ENCODE measurements at regions not wholly inside any gene's neighbourhood (a gene's known extent, or its start where the extent isn't known, plus 50 kb on each side); places are given as distances from the start of the nearest gene placed in this dataset.

DNA sequence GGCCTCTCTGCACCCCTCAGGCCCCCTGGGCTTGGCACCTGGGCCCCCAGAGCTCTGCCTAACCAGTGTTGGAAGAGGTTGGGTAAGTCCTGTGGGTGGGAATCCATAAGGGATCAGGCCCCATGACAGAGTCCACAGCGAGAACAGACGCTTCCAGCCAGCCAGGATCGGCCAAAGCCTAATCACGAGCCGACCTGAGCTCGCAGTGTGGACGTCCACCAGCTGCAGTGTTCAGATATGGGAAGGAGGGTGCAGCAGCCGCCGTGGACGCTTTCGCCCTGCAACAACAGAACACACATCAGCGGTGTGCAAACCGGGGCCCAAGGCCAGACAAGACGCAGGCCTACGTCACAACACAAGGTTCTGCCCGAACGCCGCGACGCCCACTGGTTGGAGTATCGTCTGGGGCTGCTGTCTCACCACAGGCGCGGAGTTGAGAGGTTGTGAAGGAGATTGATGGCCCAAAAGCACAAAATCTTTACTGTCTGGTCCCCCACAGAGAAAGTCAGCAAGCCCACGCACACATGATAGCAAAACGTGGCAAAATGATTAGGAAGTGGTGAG, 102.1 kb downstream of the FOXL3 start:
- intact Hi-C loops (cut with DNase I): loop anchor here in 1 of 10 donors (10.0 kb wide), 1 partner anchor 63 kb away; no protein-coding TSS in a partner anchor
- H3K27ac ChIP-seq: no peak overlapping the region
- no peak overlapping the region for H3K4me3 ChIP-seq
- DNase-seq (peak in 4 of 5 donors; percentile 12 to 54 (median 12)), ATAC-seq (peak in 1 of 4 donors; percentile 10)
- no peaks in the 10 kb centered on the region for H3K27me3 ChIP-seq
- no peaks in the 10 kb centered on the region for H3K36me3 ChIP-seq
- peaks cover 0 to 9% (median 0%) of the 10 kb centered on the region in 12 donors for H3K4me1 ChIP-seq
- TF ChIP-seq POLR2A (IDR thresholded peaks at IDR 0.05): no peak
- TF ChIP-seq, protein P1, sequence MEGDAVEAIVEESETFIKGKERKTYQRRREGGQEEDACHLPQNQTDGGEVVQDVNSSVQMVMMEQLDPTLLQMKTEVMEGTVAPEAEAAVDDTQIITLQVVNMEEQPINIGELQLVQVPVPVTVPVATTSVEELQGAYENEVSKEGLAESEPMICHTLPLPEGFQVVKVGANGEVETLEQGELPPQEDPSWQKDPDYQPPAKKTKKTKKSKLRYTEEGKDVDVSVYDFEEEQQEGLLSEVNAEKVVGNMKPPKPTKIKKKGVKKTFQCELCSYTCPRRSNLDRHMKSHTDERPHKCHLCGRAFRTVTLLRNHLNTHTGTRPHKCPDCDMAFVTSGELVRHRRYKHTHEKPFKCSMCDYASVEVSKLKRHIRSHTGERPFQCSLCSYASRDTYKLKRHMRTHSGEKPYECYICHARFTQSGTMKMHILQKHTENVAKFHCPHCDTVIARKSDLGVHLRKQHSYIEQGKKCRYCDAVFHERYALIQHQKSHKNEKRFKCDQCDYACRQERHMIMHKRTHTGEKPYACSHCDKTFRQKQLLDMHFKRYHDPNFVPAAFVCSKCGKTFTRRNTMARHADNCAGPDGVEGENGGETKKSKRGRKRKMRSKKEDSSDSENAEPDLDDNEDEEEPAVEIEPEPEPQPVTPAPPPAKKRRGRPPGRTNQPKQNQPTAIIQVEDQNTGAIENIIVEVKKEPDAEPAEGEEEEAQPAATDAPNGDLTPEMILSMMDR (IDR thresholded peaks at IDR 0.05): no peak
- 90 to 92% (median 91%) methylated on average over 25 of the region's 25 CpGs for WGBS, 4 donors
- H3K9me3 ChIP-seq: peaks cover 0 to 34% (median 12%) of the 10 kb centered on the region in 12 donors

DNA sequence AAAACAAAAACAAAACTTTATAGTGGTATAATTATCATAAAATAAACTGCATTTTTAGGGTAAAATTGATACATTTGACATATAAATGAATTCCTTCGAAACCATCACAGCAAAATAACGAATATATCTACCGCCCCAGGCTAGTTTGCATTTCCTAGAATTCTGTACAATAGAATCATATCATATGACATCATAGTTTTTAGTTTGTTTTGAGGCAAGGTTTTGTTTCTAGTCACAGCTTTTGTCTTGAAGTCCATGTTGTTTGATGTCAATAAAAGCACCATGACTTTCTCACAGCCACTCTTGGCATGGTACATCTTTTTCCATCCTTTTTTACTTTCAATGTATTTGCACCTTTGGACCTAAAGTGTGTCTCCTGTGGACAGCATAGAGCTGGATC, 102.9 kb downstream of the FOXL3 start:
- 81 to 90% (median 86%) methylated on average over 3 of the region's 3 CpGs for WGBS, 4 donors
- Histone ChIP-seq H3K36me3 (no peaks in the 10 kb centered on the region), H3K9me3 (peaks cover 0 to 39% (median 12%) of the 10 kb centered on the region in 12 donors), H3K27ac (no peak overlapping the region), H3K4me3 (no peak overlapping the region), H3K4me1 (peaks cover 0 to 9% (median 0%) of the 10 kb centered on the region in 12 donors), H3K27me3 (no peaks in the 10 kb centered on the region)
- intact Hi-C loops (cut with DNase I): loop anchor here in 1 of 10 donors (10.0 kb wide), 1 partner anchor 62 kb away; no protein-coding TSS in a partner anchor
- TF ChIP-seq, protein P1 (IDR thresholded peaks at IDR 0.05): no peak
- DNase-seq (no peak), ATAC-seq (no peak)

DNA sequence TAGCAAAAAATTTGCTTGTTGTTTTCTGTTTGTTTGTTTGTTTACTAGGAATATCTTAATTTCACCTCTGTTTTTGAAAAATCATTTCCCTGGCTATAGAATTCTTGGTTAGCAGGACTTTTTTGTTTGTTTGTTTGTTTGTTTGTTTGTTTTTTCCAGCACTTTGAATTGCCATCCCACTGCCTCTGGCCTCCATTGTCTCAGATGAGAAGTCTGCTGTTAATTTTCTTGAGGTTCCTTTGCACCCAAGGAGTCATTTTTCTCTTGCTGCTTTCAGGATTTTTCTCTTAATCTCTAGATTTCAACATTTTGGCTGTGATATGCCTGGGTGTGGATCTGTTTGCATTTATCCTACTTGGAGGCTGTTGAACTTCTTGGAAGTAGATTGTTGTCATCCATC, 105.7 kb downstream of the FOXL3 start:
- Histone ChIP-seq H3K36me3 (no peaks in the 10 kb centered on the region), H3K9me3 (peaks cover 0 to 54% (median 17%) of the 10 kb centered on the region in 12 donors), H3K27ac (no peak overlapping the region), H3K4me3 (no peak overlapping the region), H3K4me1 (no peaks in the 10 kb centered on the region), H3K27me3 (no peaks in the 10 kb centered on the region)
- no peak for ATAC-seq
- DNase-seq: no peak
- TF ChIP-seq, protein P1 (IDR thresholded peaks at IDR 0.05): no peak
- TF ChIP-seq POLR2A (IDR thresholded peaks at IDR 0.05): no peak
- intact Hi-C loops (cut with DNase I): loop anchor here in 1 of 10 donors (10.0 kb wide), 1 partner anchor 59 kb away; no protein-coding TSS in a partner anchor

DNA sequence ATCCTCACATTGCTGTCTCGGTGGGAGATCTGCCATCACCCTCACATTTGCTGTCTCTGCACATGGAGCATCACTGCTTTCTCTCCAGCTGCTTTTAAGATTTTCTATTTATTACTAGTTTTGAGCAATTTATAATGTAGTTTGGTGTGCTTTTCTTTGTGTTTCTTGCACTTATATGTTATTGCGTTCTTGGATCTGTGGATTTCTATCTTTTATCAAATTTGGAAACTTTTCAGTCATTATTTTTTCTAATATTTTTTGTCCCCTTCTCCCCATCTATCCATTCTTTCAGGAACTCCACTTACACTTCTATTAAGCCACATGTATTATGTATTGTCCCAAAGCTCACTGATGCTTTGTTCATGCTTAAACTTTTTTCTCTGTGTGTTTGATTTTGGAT, 108.9 kb downstream of the FOXL3 start:
- Histone ChIP-seq H3K27ac (no peak overlapping the region), H3K36me3 (no peaks in the 10 kb centered on the region), H3K27me3 (peaks cover 0 to 4% (median 0%) of the 10 kb centered on the region in 9 donors), H3K4me3 (no peak overlapping the region), H3K4me1 (no peaks in the 10 kb centered on the region), H3K9me3 (peaks cover 0 to 45% (median 17%) of the 10 kb centered on the region in 12 donors)
- ATAC-seq (no peak), DNase-seq (no peak)
- 87 to 96% (median 90%) methylated on average over 2 of the region's 2 CpGs for WGBS, 4 donors
- TF ChIP-seq, protein P1 (IDR thresholded peaks at IDR 0.05): no peak
- no peak for TF ChIP-seq POLR2A (IDR thresholded peaks at IDR 0.05)
- intact Hi-C loops (cut with DNase I): loop anchor here in 1 of 10 donors (10.0 kb wide), 1 partner anchor 56 kb away; no protein-coding TSS in a partner anchor

Data from heart left ventricle (tissue), 16 donors.